Skeletal muscle satellite cell (primary cell): ENCODE measurements at regions not wholly inside any gene's neighbourhood (a gene's known extent, or its start where the extent isn't known, plus 50 kb on each side); places are given as distances from the start of the nearest gene placed in this dataset.

Experiments
- H3K27me3 ChIP-seq: 2 replicates; pipeline ENCODE4 v1.7.0; 2013; ENCODE audit warnings: low read length; ENCODE audit not compliant: control insufficient read depth, insufficient read depth
- H3K36me3 ChIP-seq: 2 replicates; pipeline ENCODE4 v1.7.0; 2013; ENCODE audit warnings: mild to moderate bottlenecking, control low read depth, low read length; ENCODE audit not compliant: insufficient read depth
- H3K4me1 ChIP-seq: 2 replicates; pipeline ENCODE4 v1.7.0; 2013; ENCODE audit warnings: low read length; ENCODE audit not compliant: control insufficient read depth, insufficient read depth
- H3K4me2 ChIP-seq: 2 replicates; pipeline ENCODE4 v1.7.0; 2013; ENCODE audit warnings: mild to moderate bottlenecking, low read length
- H3K4me3 ChIP-seq: 2 replicates; pipeline ENCODE4 v1.7.0; 2013; ENCODE audit warnings: low read length
- H3K9ac ChIP-seq: 2 replicates; pipeline ENCODE4 v1.7.0; 2013; ENCODE audit warnings: mild to moderate bottlenecking, low read depth, low read length, moderate library complexity
- H3K9me3 ChIP-seq: replicated peaks from 2 replicates; pipeline ENCODE4 v1.7.0; 2013; ENCODE audit warnings: mild to moderate bottlenecking, control low read depth, low read length

DNA sequence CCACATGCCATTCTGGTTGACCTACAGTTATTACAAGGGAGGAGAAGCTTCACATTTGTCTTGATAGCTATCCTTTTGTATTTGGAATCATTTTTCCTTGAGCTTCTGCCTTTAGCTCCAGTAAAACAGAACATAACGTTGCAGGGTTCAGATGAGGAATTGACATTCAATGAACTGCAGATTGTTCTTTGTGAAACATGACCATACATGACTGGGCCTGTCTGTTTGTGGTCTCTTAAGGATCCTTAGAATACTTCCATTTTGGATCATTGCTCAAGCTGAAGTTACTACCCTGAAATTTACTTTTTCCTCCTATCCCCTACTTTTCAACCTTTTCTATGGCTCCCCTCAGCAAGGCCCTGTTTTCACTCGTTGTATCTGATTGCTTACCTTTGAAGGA is 1281.7 kb upstream of the CELF4 start:
- Histone ChIP-seq H3K9ac (no peak overlapping the region), H3K4me2 (no peak overlapping the region), H3K27me3 (no peaks in the 10 kb centered on the region), H3K4me3 (no peak overlapping the region), H3K9me3 (no peaks in the 10 kb centered on the region), H3K4me1 (no peaks in the 10 kb centered on the region), H3K36me3 (no peaks in the 10 kb centered on the region)

- no peak overlapping the region for H3K4me2 ChIP-seq
- H3K4me1 ChIP-seq, result no peaks in the 10 kb centered on the region
- H3K27me3 ChIP-seq, result no peaks in the 10 kb centered on the region
- H3K9me3 ChIP-seq, result no peaks in the 10 kb centered on the region
- H3K4me3 ChIP-seq, result no peak overlapping the region
- no peak overlapping the region for H3K9ac ChIP-seq
- no peaks in the 10 kb centered on the region for H3K36me3 ChIP-seq
Observed at GRCh38 chr18:38843291-38843690, 1277.7 kb upstream of the CELF4 start.

- no peaks in the 10 kb centered on the region for H3K4me1 ChIP-seq
- no peak overlapping the region for H3K9ac ChIP-seq
- no peaks in the 10 kb centered on the region for H3K9me3 ChIP-seq
- H3K4me3 ChIP-seq, result no peak overlapping the region
- H3K27me3 ChIP-seq, result no peaks in the 10 kb centered on the region
- H3K4me2 ChIP-seq, result no peak overlapping the region
- H3K36me3 ChIP-seq, result no peaks in the 10 kb centered on the region
Observed at GRCh38 chr18:38826247-38826646, 1260.6 kb upstream of the CELF4 start.

DNA sequence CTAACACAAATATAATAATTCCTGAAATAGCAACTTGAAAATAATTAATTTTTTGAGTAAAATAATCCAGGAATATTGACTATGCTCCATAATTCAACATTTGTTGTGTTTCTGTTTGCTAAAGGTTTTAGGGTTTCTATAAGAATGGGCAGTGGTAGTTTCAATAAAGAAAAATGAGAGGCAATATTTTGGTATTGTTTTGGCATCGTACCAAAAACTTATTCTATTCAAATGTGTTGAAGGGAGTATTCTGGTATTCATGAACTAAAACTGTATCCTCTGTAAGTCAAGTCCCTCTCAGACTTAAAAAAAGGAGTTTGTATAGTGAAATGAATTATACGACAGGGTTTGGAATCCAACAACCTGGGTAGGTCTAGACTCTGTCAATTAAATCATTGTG is 1245.6 kb upstream of the CELF4 start:
- H3K36me3 ChIP-seq, result no peaks in the 10 kb centered on the region
- H3K4me2 ChIP-seq, result no peak overlapping the region
- H3K9ac ChIP-seq, result no peak overlapping the region
- no peaks in the 10 kb centered on the region for H3K9me3 ChIP-seq
- no peaks in the 10 kb centered on the region for H3K4me1 ChIP-seq
- no peak overlapping the region for H3K4me3 ChIP-seq
- H3K27me3 ChIP-seq, result no peaks in the 10 kb centered on the region

DNA sequence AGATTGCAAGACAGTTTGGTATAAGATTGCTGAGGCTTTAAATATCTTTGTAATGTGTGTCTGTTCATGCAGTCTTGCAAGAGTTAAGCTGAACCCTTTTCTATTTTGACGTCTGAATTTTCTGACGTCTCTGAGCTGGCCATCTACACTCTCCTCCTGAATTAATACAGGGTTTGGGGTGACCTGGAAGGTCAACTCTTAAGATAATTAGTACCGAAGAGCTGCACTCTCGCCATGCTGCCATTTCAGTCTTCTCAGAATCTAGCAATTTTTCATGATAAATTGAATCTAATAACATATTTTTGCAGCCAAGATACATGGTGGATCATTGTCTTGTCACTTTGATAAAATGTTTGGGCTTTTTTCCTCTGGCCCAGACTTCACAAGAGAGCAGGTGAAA is 1245.2 kb upstream of the CELF4 start:
- H3K9ac ChIP-seq, result no peak overlapping the region
- H3K4me3 ChIP-seq, result no peak overlapping the region
- H3K27me3 ChIP-seq, result no peaks in the 10 kb centered on the region
- H3K4me1 ChIP-seq, result no peaks in the 10 kb centered on the region
- no peaks in the 10 kb centered on the region for H3K36me3 ChIP-seq
- H3K9me3 ChIP-seq, result no peaks in the 10 kb centered on the region
- H3K4me2 ChIP-seq, result no peak overlapping the region

DNA sequence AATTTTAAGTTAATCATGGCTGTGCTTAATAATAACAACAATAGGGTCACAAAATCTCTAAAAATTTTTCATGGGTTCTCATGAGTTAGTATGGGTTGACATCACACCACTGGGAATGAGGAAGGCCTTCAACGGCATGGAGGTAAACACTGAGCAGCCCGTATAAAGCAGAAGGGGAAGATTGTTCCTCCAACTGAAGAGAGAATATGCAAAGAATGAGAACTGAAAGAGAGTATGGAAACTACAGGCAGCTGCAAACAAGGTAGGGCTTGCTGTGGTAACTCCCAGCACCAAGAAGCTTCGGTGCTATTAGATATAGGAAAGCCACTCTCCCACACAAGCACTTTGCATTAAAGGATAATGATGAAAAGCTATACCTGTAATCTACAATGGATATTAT is 1242.3 kb upstream of the CELF4 start:
- Histone ChIP-seq H3K27me3 (no peaks in the 10 kb centered on the region), H3K36me3 (no peaks in the 10 kb centered on the region), H3K4me2 (no peak overlapping the region), H3K4me3 (no peak overlapping the region), H3K9me3 (no peaks in the 10 kb centered on the region), H3K9ac (no peak overlapping the region), H3K4me1 (no peaks in the 10 kb centered on the region)

- no peaks in the 10 kb centered on the region for H3K36me3 ChIP-seq
- no peak overlapping the region for H3K4me2 ChIP-seq
- H3K4me1 ChIP-seq, result no peaks in the 10 kb centered on the region
- H3K9me3 ChIP-seq, result no peaks in the 10 kb centered on the region
- H3K4me3 ChIP-seq, result no peak overlapping the region
- H3K27me3 ChIP-seq, result no peaks in the 10 kb centered on the region
- no peak overlapping the region for H3K9ac ChIP-seq
Observed at GRCh38 chr18:38805256-38805655, 1239.7 kb upstream of the CELF4 start.

GRCh38 chr18:38801640-38802039 is 1236.0 kb upstream of the CELF4 start:
- Histone ChIP-seq H3K4me3 (no peak overlapping the region), H3K9me3 (no peaks in the 10 kb centered on the region), H3K36me3 (no peaks in the 10 kb centered on the region), H3K4me2 (no peak overlapping the region), H3K27me3 (no peaks in the 10 kb centered on the region), H3K4me1 (no peaks in the 10 kb centered on the region), H3K9ac (no peak overlapping the region)

- no peaks in the 10 kb centered on the region for H3K4me1 ChIP-seq
- H3K4me2 ChIP-seq, result no peak overlapping the region
- H3K36me3 ChIP-seq, result no peaks in the 10 kb centered on the region
- H3K9ac ChIP-seq, result no peak overlapping the region
- H3K9me3 ChIP-seq, result no peaks in the 10 kb centered on the region
- H3K27me3 ChIP-seq, result no peaks in the 10 kb centered on the region
- no peak overlapping the region for H3K4me3 ChIP-seq
Observed at GRCh38 chr18:38796762-38797161, 1231.2 kb upstream of the CELF4 start.

- no peaks in the 10 kb centered on the region for H3K36me3 ChIP-seq
- no peaks in the 10 kb centered on the region for H3K9me3 ChIP-seq
- no peaks in the 10 kb centered on the region for H3K4me1 ChIP-seq
- no peak overlapping the region for H3K4me3 ChIP-seq
- no peaks in the 10 kb centered on the region for H3K27me3 ChIP-seq
- H3K9ac ChIP-seq, result no peak overlapping the region
- no peak overlapping the region for H3K4me2 ChIP-seq
Observed at GRCh38 chr18:38792731-38793130, 1227.1 kb upstream of the CELF4 start.

GRCh38 chr18:38790786-38791185 is 1225.2 kb upstream of the CELF4 start:
- H3K27me3 ChIP-seq, result no peaks in the 10 kb centered on the region
- H3K4me2 ChIP-seq, result no peak overlapping the region
- H3K4me3 ChIP-seq, result no peak overlapping the region
- H3K9ac ChIP-seq, result no peak overlapping the region
- H3K4me1 ChIP-seq, result no peaks in the 10 kb centered on the region
- no peaks in the 10 kb centered on the region for H3K9me3 ChIP-seq
- H3K36me3 ChIP-seq, result no peaks in the 10 kb centered on the region

GRCh38 chr18:38790303-38790702 is 1224.7 kb upstream of the CELF4 start:
- no peaks in the 10 kb centered on the region for H3K9me3 ChIP-seq
- H3K4me3 ChIP-seq, result no peak overlapping the region
- no peaks in the 10 kb centered on the region for H3K36me3 ChIP-seq
- H3K27me3 ChIP-seq, result no peaks in the 10 kb centered on the region
- H3K4me2 ChIP-seq, result no peak overlapping the region
- H3K4me1 ChIP-seq, result no peaks in the 10 kb centered on the region
- no peak overlapping the region for H3K9ac ChIP-seq
